Transverse colon (tissue), 4 donors: ENCODE measurements at regions not wholly inside any gene's neighbourhood (a gene's known extent, or its start where the extent isn't known, plus 50 kb on each side); places are given as distances from the start of the nearest gene placed in this dataset.

Experiments
- DNase-seq: peaks from one replicate; pipeline ENCODE4 v3.0.0-alpha.2; 2019
- H3K27ac ChIP-seq, 4 donors: fragments of 200-600 bp; sonication (generic); 2 replicates each; pipeline ENCODE4 v1.5.1; 2016 to 2018; ENCODE audit warnings: inconsistent platforms in 4 of 4
- H3K27me3 ChIP-seq: fragments of 200-600 bp; sonication (generic); 2 replicates; pipeline ENCODE4 v1.5.1; 2017; ENCODE audit warnings: inconsistent platforms
- H3K36me3 ChIP-seq, 4 donors: fragments of 200-600 bp; sonication (generic); 2 replicates each; pipeline ENCODE4 v1.5.1; 2017 to 2019; ENCODE audit warnings: inconsistent platforms in 4 of 4
- H3K4me1 ChIP-seq, 4 donors: fragments of 200-600 bp; sonication (generic); 2 replicates each; pipeline ENCODE4 v1.5.1; 2017 to 2020; ENCODE audit warnings: inconsistent platforms in 4 of 4
- H3K4me3 ChIP-seq, 4 donors: fragments of 200-600 bp; sonication (generic); 1 replicate in 1 of 4; 2 replicates in 3 of 4; pipeline versions ENCODE4 v1.5.1 to v1.6.1; 2017 to 2019; ENCODE audit warnings: inconsistent platforms in 4 of 4
- H3K9me3 ChIP-seq, 2 donors: fragments of 200-600 bp; sonication (generic); 2 replicates each; pipeline ENCODE4 v1.5.1; 2017 to 2019; ENCODE audit warnings: inconsistent platforms in 2 of 2
- CTCF ChIP-seq, 5 experiments: fragments of 200-600 bp in 3 of 5; fragments of 450-650 bp in 2 of 5; sonication (generic) in 3 of 5; IDR thresholded peaks; 1 replicate in 2 of 5; 2 replicates in 3 of 5; pipeline ENCODE4 v1.5.1; 2016 to 2017; ENCODE audit warnings: antibody characterized with exemption in 5 of 5, inconsistent platforms in 3 of 5, mild to moderate bottlenecking in 2 of 5, moderate library complexity in 1 of 5
- EP300 ChIP-seq: sonication (generic); formaldehyde crosslinking; IDR thresholded peaks from one replicate; pipeline ENCODE4 v1.6.1; 2017; ENCODE audit warnings: antibody characterized with exemption, low read depth
- POLR2A ChIP-seq: fragments of 450-650 bp; IDR thresholded peaks from one replicate; pipeline ENCODE4 v1.6.1; 2016; ENCODE audit warnings: antibody characterized with exemption, mild to moderate bottlenecking, moderate library complexity
- POLR2AphosphoS5 ChIP-seq, 3 donors: sonication (generic); formaldehyde crosslinking; IDR thresholded peaks; one replicate each; pipeline ENCODE4 v1.6.1; 2016; ENCODE audit warnings: antibody characterized with exemption in 3 of 3
- WGBS, 2 donors: methylation state at CpG; one replicate each; pipeline ENCODE4 v1.1.5; 2018; ENCODE audit warnings: low coverage in 1 of 2; 5-methylcytosine and 5-hydroxymethylcytosine counted together
- in situ Hi-C, 4 donors: fragments of 200-750 bp; cut with MboI; loops; one replicate each; pipeline versions ENCODE4 v1.15.0 to v1.15.1; 2017; ENCODE audit warnings: low sequenced_read_pairs in 3 of 4, low pct_ligation_motif_present in 1 of 4, low pct_unique_long_range_greater_than_20kb in 1 of 4
- intact Hi-C: fragments of 100-400 bp; cut with DNase I; formaldehyde crosslinking; loops from one replicate; pipeline ENCODE4 v1.15.1; 2023; ENCODE audit warnings: low total_unique reads

DNA sequence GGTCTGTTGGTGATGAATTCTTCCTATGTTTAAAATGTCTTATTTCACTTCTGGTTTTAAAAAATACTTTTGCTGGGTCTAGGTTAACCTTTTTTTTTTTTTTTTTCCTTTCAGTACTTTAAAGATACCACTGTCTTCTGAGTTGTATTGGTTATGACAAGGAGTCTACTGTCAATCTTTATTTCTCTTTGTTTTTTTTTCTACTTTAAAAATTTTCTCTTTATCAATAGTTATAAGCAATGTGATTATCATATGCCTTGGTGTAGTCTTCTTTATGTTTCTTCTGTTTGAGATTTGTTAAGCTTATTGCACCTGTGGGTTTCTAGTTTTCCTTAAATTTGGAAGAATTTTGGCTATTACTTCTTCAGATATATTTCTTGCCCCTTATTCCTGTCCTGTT lies 125.6 kb upstream of the SPRY4 start:
- intact Hi-C loops: no loop called here
- in situ Hi-C loops: no loop called here
- Histone ChIP-seq H3K4me3 (no peak overlapping the region), H3K9me3 (peaks cover 0 to 3% of the 10 kb centered on the region in 2 donors), H3K4me1 (no peaks in the 10 kb centered on the region), H3K27me3 (no peaks in the 10 kb centered on the region), H3K36me3 (no peaks in the 10 kb centered on the region), H3K27ac (no peak overlapping the region)
- no peak for DNase-seq
- TF ChIP-seq POLR2AphosphoS5 (IDR thresholded peaks at IDR 0.05): no peak
- no peak for TF ChIP-seq POLR2A
- no peak for TF ChIP-seq EP300
- no peak for TF ChIP-seq CTCF (IDR thresholded peaks at IDR 0.05)

- H3K36me3 ChIP-seq: no peaks in the 10 kb centered on the region
- no peak for TF ChIP-seq POLR2AphosphoS5 (IDR thresholded peaks at IDR 0.05)
- TF ChIP-seq POLR2A: no peak
- TF ChIP-seq EP300: no peak
- TF ChIP-seq CTCF (IDR thresholded peaks at IDR 0.05): no peak
- intact Hi-C loops (no loop called here), in situ Hi-C loops (no loop called here)
- WGBS, 2 donors: 58 to 74% methylated on average over 1 of the region's 1 CpG
- no peak overlapping the region for H3K4me3 ChIP-seq
- no peaks in the 10 kb centered on the region for H3K27me3 ChIP-seq
- H3K4me1 ChIP-seq: no peaks in the 10 kb centered on the region
- no peak for DNase-seq
- H3K9me3 ChIP-seq: peaks cover 0 to 3% of the 10 kb centered on the region in 2 donors
- H3K27ac ChIP-seq: no peak overlapping the region
Observed at GRCh38 chr5:142447887-142448286, 123.1 kb upstream of the SPRY4 start.

DNA sequence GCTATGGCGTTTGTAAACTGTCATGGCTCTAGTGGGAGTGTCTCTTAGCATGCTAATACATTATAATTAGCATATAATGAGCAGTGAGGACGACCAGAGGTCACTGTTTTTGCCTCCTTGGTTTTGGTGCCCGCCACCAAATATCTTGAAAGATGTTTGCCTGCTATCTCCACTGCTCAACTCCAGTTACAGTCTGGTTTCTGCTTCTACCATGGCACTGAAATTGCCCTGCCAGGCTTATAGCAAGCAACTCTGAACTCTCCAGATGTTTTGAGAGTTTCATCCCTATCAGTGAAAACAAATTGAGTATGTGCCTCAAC lies 122.1 kb upstream of the SPRY4 start:
- no peak for TF ChIP-seq CTCF (IDR thresholded peaks at IDR 0.05)
- no peak for TF ChIP-seq POLR2AphosphoS5 (IDR thresholded peaks at IDR 0.05)
- no peak for TF ChIP-seq POLR2A
- TF ChIP-seq EP300: no peak
- peaks cover 0 to 3% of the 10 kb centered on the region in 2 donors for H3K9me3 ChIP-seq
- WGBS, 2 donors: 67 to 68% methylated on average over 2 to 3 of the region's 3 CpGs
- H3K4me1 ChIP-seq: no peaks in the 10 kb centered on the region
- intact Hi-C loops: no loop called here
- no peak overlapping the region for H3K27ac ChIP-seq
- no peaks in the 10 kb centered on the region for H3K36me3 ChIP-seq
- in situ Hi-C loops: no loop called here
- DNase-seq: no peak
- no peaks in the 10 kb centered on the region for H3K27me3 ChIP-seq
- no peak overlapping the region for H3K4me3 ChIP-seq

- no peak for DNase-seq
- no peak overlapping the region for H3K27ac ChIP-seq
- intact Hi-C loops (no loop called here), in situ Hi-C loops (no loop called here)
- H3K4me3 ChIP-seq: no peak overlapping the region
- H3K27me3 ChIP-seq: no peaks in the 10 kb centered on the region
- no peaks in the 10 kb centered on the region for H3K36me3 ChIP-seq
- no peak for TF ChIP-seq EP300
- no peak for TF ChIP-seq POLR2A
- TF ChIP-seq POLR2AphosphoS5 (IDR thresholded peaks at IDR 0.05): no peak
- no peak for TF ChIP-seq CTCF (IDR thresholded peaks at IDR 0.05)
- H3K4me1 ChIP-seq: no peaks in the 10 kb centered on the region
- WGBS, 2 donors: 72 to 78% methylated on average over 2 to 5 of the region's 5 CpGs
- peaks cover 0 to 3% of the 10 kb centered on the region in 2 donors for H3K9me3 ChIP-seq
Observed at GRCh38 chr5:142446131-142446959, 121.5 kb upstream of the SPRY4 start.
